ENCODE measurements at regions not wholly inside any gene's neighbourhood (a gene's known extent, or its start where the extent isn't known, plus 50 kb on each side); places are given as distances from the start of the nearest gene placed in this dataset.
"Not testable (repeated sequence)": the region's sequence is repeated elsewhere in the genome, so short reads cannot be mapped to it uniquely, and the experiment has no call there.

DNA sequence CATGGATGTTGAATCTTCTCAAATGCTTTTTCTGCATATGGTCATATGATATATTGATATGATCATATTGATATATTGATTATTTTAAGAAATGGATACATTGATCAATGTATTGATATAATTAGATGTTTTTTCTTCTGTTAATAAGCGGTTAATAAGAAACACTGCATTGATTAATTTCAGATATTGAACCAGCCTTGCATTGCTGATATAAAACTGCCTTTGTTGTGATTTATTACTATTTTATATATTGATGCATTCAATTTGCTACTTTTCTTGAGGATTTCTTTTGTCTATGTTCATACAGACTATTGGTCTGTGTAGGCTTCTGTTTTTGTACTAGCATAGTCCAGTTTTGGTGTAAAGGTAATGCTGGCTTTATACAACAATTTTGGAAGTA is 79.7 kb upstream of the ELN start:
- Mint-ChIP-seq H3K4me3 (no peak overlapping the region), H3K27me3 (peaks cover 31% of the 10 kb centered on the region), H3K27ac (no peak overlapping the region), H3K9me3 (peaks cover 14% of the 10 kb centered on the region), H3K4me1 (no peaks in the 10 kb centered on the region), H3K36me3 (no peaks in the 10 kb centered on the region)
- ATAC-seq = no peak

DNA sequence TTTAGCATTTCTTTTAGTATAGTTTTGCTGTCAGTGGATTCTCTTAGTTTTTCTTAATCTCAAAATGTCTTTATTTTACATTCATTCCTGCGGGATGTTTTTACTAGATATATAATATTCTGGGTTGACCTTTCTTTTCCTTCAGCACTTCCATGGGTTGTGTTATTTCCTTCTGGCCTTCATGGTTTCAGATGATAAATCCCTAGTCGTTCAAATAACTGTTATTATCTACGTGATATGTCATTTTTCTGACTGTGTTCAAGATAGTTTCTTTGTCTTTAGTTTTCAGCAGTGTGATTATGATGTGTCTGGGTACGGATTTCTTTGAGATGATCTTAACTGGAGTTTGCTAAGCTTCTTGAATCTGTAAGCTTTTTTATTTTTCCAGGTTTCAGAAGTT is 75.7 kb upstream of the ELN start:
- peaks cover 44% of the 10 kb centered on the region for H3K27me3 Mint-ChIP-seq
- no peak overlapping the region for H3K4me3 Mint-ChIP-seq
- no peak for ATAC-seq
- no peak overlapping the region for H3K27ac Mint-ChIP-seq
- peaks cover 8% of the 10 kb centered on the region for H3K9me3 Mint-ChIP-seq
- H3K4me1 Mint-ChIP-seq = no peaks in the 10 kb centered on the region
- H3K36me3 Mint-ChIP-seq = no peaks in the 10 kb centered on the region

DNA sequence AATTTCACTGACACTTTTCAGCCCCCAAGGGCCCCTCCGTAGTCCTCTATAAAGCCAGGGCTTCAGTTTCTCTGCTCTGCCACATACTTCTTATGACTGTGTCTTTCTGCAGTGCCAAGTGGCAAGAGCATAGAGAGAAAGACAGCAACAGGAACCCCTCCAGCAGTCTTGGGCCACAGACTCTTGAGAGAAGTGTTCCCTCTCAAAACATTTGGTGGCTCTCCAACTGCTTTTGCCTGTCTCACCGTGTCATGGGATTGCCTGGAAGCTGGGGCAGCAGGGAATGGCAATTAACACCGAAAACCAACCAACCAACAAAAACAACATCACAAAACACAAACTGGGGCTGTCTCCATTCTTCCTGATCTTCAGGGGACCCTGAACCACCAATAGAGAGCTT is 73.8 kb upstream of the ELN start:
- no peak overlapping the region for H3K27ac Mint-ChIP-seq
- peaks cover 2% of the 10 kb centered on the region for H3K9me3 Mint-ChIP-seq
- H3K36me3 Mint-ChIP-seq = no peaks in the 10 kb centered on the region
- ATAC-seq = no peak
- H3K4me1 Mint-ChIP-seq = no peaks in the 10 kb centered on the region
- no peak overlapping the region for H3K4me3 Mint-ChIP-seq
- peaks cover 32% of the 10 kb centered on the region for H3K27me3 Mint-ChIP-seq

DNA sequence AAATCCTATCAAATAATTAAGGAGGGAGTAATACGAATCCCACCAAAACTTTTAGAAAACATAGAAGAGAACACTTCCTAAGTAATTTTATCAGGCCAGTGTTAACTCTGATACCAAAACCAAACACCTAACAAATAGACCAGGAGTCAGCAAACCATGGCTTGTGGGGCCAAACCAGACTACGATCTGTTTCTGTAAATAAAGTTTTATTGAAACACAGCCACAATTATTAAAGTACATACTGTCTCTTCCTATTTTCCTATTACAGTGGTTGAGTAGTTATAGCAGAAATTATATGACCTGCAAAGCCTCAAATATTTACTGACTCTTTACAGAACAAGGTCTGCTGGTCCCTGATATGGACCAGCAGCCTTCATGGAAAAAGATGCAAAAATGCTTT is 73.1 kb upstream of the ELN start:
- H3K4me1 Mint-ChIP-seq = no peaks in the 10 kb centered on the region
- H3K9me3 Mint-ChIP-seq = no peaks in the 10 kb centered on the region
- H3K4me3 Mint-ChIP-seq = no peak overlapping the region
- no peak for ATAC-seq
- peaks cover 27% of the 10 kb centered on the region for H3K27me3 Mint-ChIP-seq
- H3K36me3 Mint-ChIP-seq = no peaks in the 10 kb centered on the region
- no peak overlapping the region for H3K27ac Mint-ChIP-seq

DNA sequence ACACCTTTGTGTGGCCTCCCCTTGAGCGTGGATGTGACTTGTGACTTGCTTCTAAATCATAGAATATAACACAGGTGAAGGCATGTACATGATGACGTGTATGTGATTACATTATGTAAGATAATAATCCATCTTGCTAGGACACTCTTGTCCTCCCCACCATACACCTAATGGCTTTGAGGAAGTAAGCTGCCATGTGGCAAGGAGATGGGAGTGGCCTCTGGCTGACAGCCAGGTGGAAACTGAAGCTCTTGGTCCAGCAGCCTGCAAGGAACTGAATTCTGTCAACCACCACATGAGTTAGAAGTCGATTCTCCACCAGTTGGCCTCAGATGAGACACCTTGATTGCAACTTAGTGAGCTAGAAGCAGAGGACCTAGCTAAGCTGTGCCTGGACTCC is 67.4 kb upstream of the ELN start:
- Mint-ChIP-seq H3K27me3 (no peaks in the 10 kb centered on the region), H3K4me3 (no peak overlapping the region), H3K27ac (no peak overlapping the region), H3K4me1 (peaks cover 8% of the 10 kb centered on the region), H3K9me3 (peaks cover 18% of the 10 kb centered on the region), H3K36me3 (peaks cover 11% of the 10 kb centered on the region)
- peak; percentile 36 for ATAC-seq

DNA sequence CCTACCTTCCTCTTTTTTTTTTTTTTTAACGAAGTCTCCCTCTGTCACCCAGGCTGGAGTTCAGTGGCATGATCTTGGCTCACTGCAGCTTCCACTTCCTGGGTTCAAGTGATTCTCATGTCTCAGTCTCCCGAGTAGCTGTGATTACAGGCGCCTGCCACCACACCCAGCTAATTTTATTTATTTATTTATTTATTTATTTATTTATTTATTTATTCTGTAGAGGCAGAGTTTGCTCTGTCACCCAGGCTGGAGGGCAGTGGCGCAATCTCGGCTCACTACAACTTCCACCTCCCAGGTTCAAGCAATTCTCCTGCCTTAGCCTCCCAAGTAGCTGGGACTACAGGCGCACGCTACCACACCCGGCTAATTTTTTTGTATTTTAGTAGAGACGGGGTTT is 66.0 kb upstream of the ELN start:
- not testable (repeated sequence) for H3K4me1 Mint-ChIP-seq, H3K27ac Mint-ChIP-seq, H3K27me3 Mint-ChIP-seq, H3K4me3 Mint-ChIP-seq, ATAC-seq
- peaks cover 18% of the 10 kb centered on the region for H3K9me3 Mint-ChIP-seq
- H3K36me3 Mint-ChIP-seq = peaks cover 11% of the 10 kb centered on the region

DNA sequence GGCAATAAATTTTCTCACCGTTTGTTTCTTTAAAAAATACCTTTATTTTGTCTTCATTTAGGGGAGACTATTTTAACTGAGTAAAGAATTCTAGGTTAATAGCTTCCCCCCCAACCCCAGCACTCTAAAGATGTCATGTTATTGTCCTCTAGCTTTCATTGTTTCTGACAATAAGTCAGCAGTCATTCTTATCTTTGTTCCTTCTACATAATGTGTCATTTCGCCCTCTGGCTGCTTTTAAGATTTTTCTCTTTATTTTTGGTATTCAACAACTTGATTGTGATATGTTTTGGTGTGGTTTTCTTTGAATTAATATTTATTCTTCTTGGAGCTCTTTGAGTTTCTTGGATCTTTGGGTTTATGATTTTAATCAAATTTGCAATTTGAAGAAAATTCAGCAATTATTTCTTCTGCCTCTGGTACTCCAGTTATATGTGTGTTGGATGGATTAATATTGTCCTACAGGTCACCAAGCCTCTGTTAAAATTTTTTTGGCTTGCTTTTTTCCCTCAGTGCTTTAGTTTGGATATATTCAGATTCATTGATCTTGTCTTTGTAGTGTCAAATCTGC is 64.6 kb upstream of the ELN start:
- Mint-ChIP-seq H3K27ac (no peak overlapping the region), H3K9me3 (peaks cover 23% of the 10 kb centered on the region)
- ATAC-seq = no peak

DNA sequence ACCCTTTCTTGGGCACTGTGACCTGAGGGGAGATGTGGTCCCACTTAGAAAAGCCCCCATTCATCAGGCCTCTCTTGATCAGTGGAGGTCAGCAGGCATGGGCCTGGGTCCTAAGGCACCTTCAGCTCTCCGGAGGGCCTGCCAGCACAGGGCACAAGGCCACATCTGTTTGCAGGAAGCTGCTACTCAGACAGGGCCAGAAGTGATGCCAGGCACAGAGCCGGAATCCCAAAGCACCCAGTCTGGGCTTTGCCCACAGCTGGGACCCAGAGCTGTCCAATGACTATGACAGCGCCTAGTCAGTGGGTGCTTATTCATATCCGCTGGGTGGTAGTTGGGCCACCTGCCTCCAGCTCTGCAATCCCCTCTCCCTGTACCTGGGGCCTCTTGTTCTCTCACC is 63.2 kb upstream of the ELN start:
- Mint-ChIP-seq H3K4me3 (no peak overlapping the region), H3K27ac (no peak overlapping the region), H3K36me3 (peaks cover 11% of the 10 kb centered on the region), H3K9me3 (peaks cover 23% of the 10 kb centered on the region), H3K4me1 (peaks cover 8% of the 10 kb centered on the region), H3K27me3 (no peaks in the 10 kb centered on the region)
- no peak for ATAC-seq

More for the DNA sequence above, 64.6 kb upstream of the ELN start:
- Mint-ChIP-seq H3K36me3 (peaks cover 11% of the 10 kb centered on the region), H3K4me1 (peaks cover 8% of the 10 kb centered on the region), H3K4me3 (no peak overlapping the region), H3K27me3 (no peaks in the 10 kb centered on the region)

DNA sequence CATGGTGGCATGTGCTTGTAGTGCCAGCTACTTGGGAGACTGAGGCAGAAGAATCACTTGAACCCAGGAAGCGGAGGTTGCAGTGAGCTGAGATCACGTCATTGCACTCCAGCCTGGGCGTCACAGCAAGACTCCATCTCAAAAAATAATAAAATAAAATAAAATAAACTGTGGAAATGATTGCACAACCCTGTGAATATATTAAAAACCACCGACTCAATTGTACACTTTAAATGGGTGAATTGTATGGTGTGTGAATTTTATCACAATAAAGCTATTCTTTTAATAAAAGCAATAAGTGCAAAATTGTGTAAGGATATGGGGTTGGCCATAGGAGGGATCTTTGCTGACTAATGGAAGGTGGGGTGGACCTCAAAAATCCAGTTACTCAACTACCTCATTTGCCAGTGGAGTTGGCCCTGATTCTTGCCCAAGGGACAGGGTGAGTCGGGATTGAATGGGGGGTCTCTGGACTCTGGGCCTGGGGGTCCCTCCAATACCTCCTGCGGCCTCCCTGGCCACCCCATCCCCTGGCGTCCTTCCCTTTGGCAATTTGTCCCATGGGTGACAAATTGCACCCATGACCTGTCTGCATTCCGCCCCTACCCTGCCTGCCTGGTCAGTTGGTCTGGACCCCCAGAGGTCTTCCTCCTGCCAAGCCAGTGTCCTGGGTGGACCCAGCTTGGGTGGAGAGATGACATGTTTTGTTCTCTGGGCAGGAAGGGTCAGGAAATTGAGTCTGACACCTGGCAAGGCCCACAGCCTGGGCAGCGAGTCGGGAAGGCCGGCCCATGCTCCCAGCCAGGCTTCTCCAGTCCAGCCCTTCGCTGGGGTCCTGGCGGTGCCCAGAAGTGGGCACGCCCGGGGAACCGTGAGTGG is 61.7 kb upstream of the ELN start:
- H3K27ac Mint-ChIP-seq = no peak overlapping the region

DNA sequence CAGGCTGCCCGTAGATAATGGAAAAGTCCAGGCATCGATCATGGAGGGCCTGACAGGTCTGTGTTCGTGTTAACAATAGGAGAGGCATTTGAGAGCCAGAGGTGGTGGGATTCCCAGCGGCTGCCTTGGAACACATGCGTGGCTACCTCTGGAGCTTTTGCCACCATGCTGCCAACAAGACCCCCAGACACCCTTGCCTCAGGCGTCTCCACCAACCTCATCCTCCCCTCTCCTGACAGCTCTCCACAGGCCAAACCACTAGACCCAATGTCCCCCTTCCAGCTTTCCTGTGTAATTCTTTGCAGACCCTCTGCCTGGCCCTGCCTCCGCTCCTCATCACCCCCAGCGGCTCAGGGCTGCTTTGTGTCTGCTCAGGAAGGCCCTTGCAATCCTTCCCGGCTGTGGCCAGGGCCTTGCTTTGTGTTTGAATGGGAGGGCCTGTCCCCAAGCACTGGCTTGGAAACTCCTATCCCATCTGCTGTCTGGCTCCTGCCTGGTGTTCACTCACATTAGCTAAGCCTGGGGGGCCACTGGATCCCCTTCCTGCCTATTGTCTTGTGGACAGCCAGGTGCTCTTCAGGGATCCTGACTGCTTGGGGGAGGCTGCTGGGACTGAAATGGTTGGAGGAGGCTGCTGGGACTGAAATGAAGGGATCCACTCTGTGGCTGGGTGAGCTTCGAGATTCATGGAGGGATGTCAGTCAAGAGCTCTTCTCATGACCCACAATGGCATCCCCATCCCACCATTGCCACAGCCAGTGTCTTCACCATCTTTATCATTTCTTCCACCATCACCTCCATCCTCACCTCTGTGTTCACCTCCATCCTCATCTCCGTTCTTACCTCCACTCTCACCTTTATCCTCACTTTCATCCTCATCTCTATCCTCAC is 60.8 kb upstream of the ELN start:
- peaks cover 21% of the 10 kb centered on the region for H3K9me3 Mint-ChIP-seq
- H3K36me3 Mint-ChIP-seq = peaks cover 11% of the 10 kb centered on the region
- no peak for ATAC-seq
- no peaks in the 10 kb centered on the region for H3K27me3 Mint-ChIP-seq
- H3K4me1 Mint-ChIP-seq = peaks cover 14% of the 10 kb centered on the region
- no peak overlapping the region for H3K4me3 Mint-ChIP-seq
- no peak overlapping the region for H3K27ac Mint-ChIP-seq

More for the DNA sequence above, 61.7 kb upstream of the ELN start:
- Mint-ChIP-seq H3K4me1 (peaks cover 5% of the 10 kb centered on the region), H3K9me3 (peaks cover 23% of the 10 kb centered on the region), H3K36me3 (peaks cover 11% of the 10 kb centered on the region), H3K27me3 (no peaks in the 10 kb centered on the region), H3K4me3 (no peak overlapping the region)
- no peak for ATAC-seq

DNA sequence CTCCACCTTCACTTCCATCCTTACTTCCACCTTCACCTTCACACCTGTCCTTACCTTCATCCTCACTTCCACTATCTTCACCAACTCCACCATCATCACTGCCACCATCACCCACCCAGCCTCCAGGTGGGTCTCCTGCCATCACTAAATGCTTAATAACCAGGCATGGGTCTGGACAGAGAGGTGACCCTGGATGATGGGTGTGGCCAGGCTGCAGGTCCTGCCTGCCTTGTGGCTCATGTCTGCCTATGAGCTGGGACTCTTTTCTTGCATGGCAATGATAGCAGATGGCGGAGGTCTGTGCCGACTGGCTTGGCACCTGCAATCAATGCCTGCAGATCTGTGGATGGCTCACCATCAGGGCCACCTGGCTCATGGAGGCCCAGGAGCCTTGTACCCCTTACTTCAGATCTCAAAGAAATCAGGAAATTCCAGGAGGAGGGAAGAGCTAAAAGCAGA is 60.1 kb upstream of the ELN start:
- Mint-ChIP-seq H3K27me3 (no peaks in the 10 kb centered on the region), H3K9me3 (peaks cover 17% of the 10 kb centered on the region), H3K4me3 (no peak overlapping the region), H3K36me3 (peaks cover 11% of the 10 kb centered on the region), H3K4me1 (peaks cover 15% of the 10 kb centered on the region), H3K27ac (no peak overlapping the region)
- ATAC-seq = no peak

DNA sequence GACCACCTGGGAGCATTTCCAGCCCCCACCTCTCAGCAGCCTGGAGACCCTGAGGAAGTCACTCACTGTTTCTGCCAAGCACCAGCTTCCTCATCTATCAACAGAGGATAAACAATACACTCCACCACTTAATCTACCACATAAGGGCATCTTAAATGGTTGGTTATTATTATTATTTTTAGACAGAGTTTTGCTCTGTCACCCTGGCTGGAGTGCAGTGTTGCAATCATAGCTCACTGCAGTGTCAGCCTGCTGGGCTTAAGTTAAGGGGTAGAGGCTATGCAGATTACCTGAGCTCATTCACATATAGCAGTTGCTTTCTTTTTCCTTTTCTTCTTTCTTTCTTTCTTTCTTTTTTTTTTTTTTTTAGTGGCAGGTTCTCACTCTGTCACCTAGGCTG is 59.5 kb upstream of the ELN start:
- H3K4me3 Mint-ChIP-seq = no peak overlapping the region
- ATAC-seq = no peak

DNA sequence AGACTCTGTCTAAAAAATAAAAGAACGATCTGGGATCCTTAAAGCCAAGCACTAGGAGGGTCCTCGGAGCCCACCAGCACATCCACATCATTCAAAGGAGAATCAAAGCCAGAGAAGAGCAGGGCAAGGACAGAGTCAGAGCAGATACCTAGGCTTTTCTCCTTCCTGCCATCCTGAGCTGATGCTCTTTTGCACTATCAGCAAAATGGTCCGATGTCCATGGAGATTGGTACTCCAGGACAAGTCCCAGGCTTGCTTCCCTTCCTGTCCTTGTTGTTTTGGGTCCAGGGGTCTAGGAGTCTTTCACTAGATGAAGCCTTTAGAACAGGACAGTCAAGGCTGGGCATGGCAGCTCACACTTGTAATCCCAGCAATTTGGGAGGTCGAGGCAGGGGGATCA is 58.0 kb upstream of the ELN start:
- Mint-ChIP-seq H3K36me3 (no peaks in the 10 kb centered on the region), H3K27ac (no peak overlapping the region), H3K4me1 (peaks cover 15% of the 10 kb centered on the region), H3K9me3 (peaks cover 5% of the 10 kb centered on the region), H3K4me3 (no peak overlapping the region), H3K27me3 (peaks cover 15% of the 10 kb centered on the region)
- no peak for ATAC-seq

More for the DNA sequence above, 59.5 kb upstream of the ELN start:
- Mint-ChIP-seq H3K27ac (no peak overlapping the region), H3K9me3 (peaks cover 14% of the 10 kb centered on the region), H3K4me1 (peaks cover 15% of the 10 kb centered on the region), H3K27me3 (peaks cover 4% of the 10 kb centered on the region), H3K36me3 (peaks cover 7% of the 10 kb centered on the region)

DNA sequence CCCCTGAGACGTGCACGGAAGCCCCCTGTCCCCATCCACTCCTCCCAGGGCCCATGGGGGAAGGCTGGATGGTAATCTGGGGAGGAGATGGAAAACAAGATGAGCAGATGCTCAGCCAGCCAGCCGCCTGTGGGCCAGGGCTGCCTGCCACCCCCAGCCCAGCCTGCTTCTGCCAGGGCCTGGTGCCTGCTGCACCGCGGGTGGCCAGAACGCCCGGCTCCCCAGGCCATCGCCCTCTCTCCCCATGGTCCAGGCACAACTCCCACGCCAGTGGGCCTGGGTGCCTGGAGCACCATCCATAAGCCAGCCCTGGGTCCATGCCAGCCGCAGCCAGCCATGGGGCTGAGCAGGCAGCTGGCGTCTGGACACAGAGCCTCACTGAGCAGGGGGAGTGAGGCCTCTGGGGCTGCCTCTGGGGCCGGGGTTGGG is 57.2 kb upstream of the ELN start:
- peaks cover 23% of the 10 kb centered on the region for H3K27me3 Mint-ChIP-seq
- H3K4me3 Mint-ChIP-seq = no peak overlapping the region
- no peaks in the 10 kb centered on the region for H3K36me3 Mint-ChIP-seq
- ATAC-seq = peak; percentile 3
- no peak overlapping the region for H3K27ac Mint-ChIP-seq
- H3K4me1 Mint-ChIP-seq = peaks cover 15% of the 10 kb centered on the region
- peaks cover 5% of the 10 kb centered on the region for H3K9me3 Mint-ChIP-seq

DNA sequence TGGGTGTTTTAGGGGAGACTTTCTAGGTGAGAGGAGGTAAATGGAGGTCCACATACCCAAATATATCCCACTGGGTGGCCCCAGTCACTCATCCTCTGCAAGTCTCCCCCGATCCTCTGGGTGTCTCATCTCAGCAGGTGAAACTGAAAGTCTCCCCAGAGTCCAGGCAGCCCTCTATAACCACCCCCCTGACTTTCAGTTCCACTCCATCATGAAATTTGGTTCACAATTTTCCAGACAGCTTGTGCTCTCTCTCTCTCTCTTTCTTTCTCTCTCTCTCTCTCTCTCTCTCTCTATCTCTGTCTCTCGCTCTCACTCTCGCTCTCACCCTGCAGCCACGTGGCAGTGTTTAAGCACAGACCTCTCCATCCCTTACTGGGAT is 56.7 kb upstream of the ELN start:
- peak overlapping the region; percentile 8 for H3K27ac Mint-ChIP-seq
- peaks cover 23% of the 10 kb centered on the region for H3K27me3 Mint-ChIP-seq
- H3K4me3 Mint-ChIP-seq = peak overlapping the region; percentile 39
- H3K36me3 Mint-ChIP-seq = no peaks in the 10 kb centered on the region
- peak; percentile 86 for ATAC-seq
- H3K4me1 Mint-ChIP-seq = peaks cover 15% of the 10 kb centered on the region
- peaks cover 5% of the 10 kb centered on the region for H3K9me3 Mint-ChIP-seq
